Thymus (tissue), 11 donors: ENCODE measurements at regions not wholly inside any gene's neighbourhood (a gene's known extent, or its start where the extent isn't known, plus 50 kb on each side); places are given as distances from the start of the nearest gene placed in this dataset.

Experiments used
- DNase-seq, 9 donors: peaks; one replicate each; pipeline ENCODE4 v3.0.0-alpha.2; 2013; ENCODE audit warnings: low spot score in 9 of 9, low read depth in 6 of 9, missing footprints in 1 of 9
- H3K27ac ChIP-seq, 2 donors: one replicate each; pipeline ENCODE4 v1.5.1; 2013; ENCODE audit warnings: control low read depth in 1 of 2, low read depth in 1 of 2, low read length in 1 of 2, mild to moderate bottlenecking in 1 of 2, moderate library complexity in 1 of 2
- H3K27me3 ChIP-seq, 2 donors: one replicate each; pipeline ENCODE4 v1.5.1; 2013; ENCODE audit warnings: low read length in 1 of 2; ENCODE audit not compliant: control insufficient read depth in 2 of 2, insufficient read depth in 1 of 2
- H3K36me3 ChIP-seq, 2 donors: one replicate each; pipeline ENCODE4 v1.5.1; 2013; ENCODE audit warnings: low read length in 1 of 2, mild to moderate bottlenecking in 1 of 2, moderate library complexity in 1 of 2; ENCODE audit not compliant: control insufficient read depth in 2 of 2, insufficient read depth in 2 of 2
- H3K4me1 ChIP-seq, 2 donors: one replicate each; pipeline ENCODE4 v1.5.1; 2013; ENCODE audit warnings: low read length in 2 of 2; ENCODE audit not compliant: control insufficient read depth in 2 of 2, insufficient read depth in 2 of 2
- H3K4me3 ChIP-seq, 2 donors: one replicate each; pipeline ENCODE4 v1.5.1; 2013; ENCODE audit warnings: low read length in 2 of 2, control low read depth in 1 of 2, mild to moderate bottlenecking in 1 of 2
- H3K9me3 ChIP-seq, 2 donors: one replicate each; pipeline ENCODE4 v1.5.1; 2013; ENCODE audit warnings: low read length in 1 of 2, mild to moderate bottlenecking in 1 of 2; ENCODE audit not compliant: control insufficient read depth in 2 of 2, insufficient read depth in 1 of 2
- WGBS: extraction: QIAGEN DNeasy Blood & Tissue Kit; methylation state at CpG from one replicate; pipeline ENCODE4 v1.1.7; 2013; 5-methylcytosine and 5-hydroxymethylcytosine counted together
- donor health status: healthy.

DNA sequence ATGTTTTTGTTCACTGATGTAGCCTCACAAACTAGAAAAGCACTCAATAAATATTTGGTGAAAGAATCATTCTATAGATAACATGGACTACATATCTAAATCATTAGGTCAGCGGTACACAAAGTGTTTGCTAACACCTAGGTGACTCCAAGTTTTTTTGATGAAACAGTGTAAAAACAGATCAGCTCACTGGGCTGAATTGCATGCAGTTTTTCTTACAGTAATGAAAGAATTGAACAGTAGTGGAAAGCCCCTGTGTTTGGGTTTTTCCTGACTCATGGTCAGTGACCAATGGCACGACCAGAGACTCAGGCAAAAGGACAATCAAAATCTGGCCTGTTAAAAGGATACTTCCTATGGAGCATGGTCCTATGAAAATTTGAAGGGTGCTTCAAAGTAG lies 384.3 kb upstream of the EPHA6 start:
- H3K4me3 ChIP-seq = no peak overlapping the region
- H3K27ac ChIP-seq = no peak overlapping the region
- H3K9me3 ChIP-seq = no peaks in the 10 kb centered on the region
- H3K36me3 ChIP-seq = no peaks in the 10 kb centered on the region
- H3K4me1 ChIP-seq = no peaks in the 10 kb centered on the region
- H3K27me3 ChIP-seq = no peaks in the 10 kb centered on the region
- no peak for DNase-seq
- WGBS = 83% methylated on average over 2 of the region's 2 CpGs

DNA sequence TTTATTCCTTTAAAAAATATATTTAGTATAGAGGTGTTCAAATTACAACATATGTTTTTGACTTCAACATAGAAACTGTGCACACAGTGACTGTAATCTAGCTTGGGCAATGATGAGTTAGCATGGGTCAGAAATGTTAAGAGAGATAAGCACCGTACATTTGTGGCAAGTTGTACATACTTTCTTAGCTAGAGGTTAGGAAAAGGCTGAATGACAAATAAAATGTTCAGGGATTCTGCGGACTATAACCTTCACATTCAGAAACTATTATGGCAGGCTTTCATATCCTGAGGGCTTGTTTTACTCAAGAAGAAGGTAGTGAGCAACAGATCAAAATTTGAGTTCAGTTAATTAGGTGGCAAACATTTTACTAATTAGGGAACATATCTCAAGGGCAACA lies 379.7 kb upstream of the EPHA6 start:
- 94% methylated on average over 2 of the region's 2 CpGs for WGBS
- H3K4me3 ChIP-seq = no peak overlapping the region
- no peaks in the 10 kb centered on the region for H3K27me3 ChIP-seq
- no peak for DNase-seq
- no peaks in the 10 kb centered on the region for H3K36me3 ChIP-seq
- H3K9me3 ChIP-seq = peaks cover 0 to 8% of the 10 kb centered on the region in 2 donors
- no peaks in the 10 kb centered on the region for H3K4me1 ChIP-seq
- H3K27ac ChIP-seq = no peak overlapping the region

DNA sequence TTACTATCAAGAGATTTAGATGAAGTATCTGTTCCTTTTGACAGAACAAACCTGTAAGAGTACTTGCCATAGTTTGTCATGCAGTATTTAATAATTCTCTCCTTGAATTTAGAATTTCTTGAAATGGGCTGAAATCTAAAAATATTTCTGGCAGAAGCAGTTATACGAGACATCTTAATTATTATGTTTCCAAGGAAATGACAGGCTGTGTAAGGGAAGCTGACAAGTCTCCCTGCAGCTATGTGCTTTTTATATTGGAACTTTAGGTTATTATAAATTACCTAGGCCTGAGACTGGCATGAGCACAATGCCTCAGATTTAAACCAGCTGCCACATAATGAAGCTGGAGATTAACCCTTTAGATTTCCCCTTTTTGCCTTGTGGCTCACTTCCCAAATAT lies 365.0 kb upstream of the EPHA6 start:
- no peaks in the 10 kb centered on the region for H3K36me3 ChIP-seq
- no peaks in the 10 kb centered on the region for H3K4me1 ChIP-seq
- no peak for DNase-seq
- H3K9me3 ChIP-seq = peaks cover 0 to 2% of the 10 kb centered on the region in 2 donors
- no peak overlapping the region for H3K4me3 ChIP-seq
- 89% methylated on average over 1 of the region's 1 CpG for WGBS
- H3K27ac ChIP-seq = no peak overlapping the region
- no peaks in the 10 kb centered on the region for H3K27me3 ChIP-seq

DNA sequence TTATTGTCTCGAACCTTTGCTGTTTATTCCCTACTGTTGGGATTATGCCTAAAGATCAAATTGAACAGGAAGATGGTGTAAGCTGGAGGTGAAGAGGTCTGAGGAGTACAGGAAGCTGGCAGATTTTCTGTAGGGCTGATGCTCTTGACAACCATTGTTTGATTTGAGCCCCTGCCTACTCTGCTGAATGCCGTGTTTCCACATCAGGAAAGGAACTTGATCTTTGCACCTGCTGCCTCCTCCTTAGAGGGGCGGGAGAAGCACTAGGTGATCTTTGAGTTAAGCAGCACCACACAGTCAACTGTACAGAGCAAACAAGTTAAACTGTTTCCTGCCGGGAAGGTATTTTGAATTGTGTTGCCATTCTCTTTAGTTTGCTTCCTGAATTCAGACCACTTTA lies 364.6 kb upstream of the EPHA6 start:
- H3K36me3 ChIP-seq = no peaks in the 10 kb centered on the region
- H3K9me3 ChIP-seq = peaks cover 0 to 2% of the 10 kb centered on the region in 2 donors
- H3K4me1 ChIP-seq = no peaks in the 10 kb centered on the region
- DNase-seq = no peak
- H3K4me3 ChIP-seq = no peak overlapping the region
- H3K27ac ChIP-seq = no peak overlapping the region
- WGBS = 69% methylated on average over 4 of the region's 4 CpGs
- no peaks in the 10 kb centered on the region for H3K27me3 ChIP-seq

DNA sequence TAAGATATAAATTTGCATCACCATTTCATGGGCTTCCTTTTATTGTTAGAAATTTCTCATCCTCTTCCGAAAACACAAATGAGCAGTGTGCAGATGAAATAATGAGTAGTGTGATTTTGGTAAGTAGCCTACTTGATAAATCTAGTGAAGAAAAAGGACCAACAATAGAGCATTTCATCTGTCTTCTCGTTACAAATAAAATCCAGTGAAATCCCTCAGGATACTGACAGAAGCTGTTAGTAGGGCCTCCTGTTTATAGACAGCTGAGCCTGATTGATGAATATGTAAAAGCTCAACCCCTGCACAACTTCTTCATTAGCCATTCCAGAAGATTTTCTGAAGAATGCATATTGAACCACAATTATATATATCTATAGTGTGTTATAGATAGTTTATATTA lies 363.7 kb upstream of the EPHA6 start:
- Histone ChIP-seq H3K27me3 (no peaks in the 10 kb centered on the region), H3K4me1 (no peaks in the 10 kb centered on the region), H3K27ac (no peak overlapping the region), H3K9me3 (no peaks in the 10 kb centered on the region), H3K36me3 (no peaks in the 10 kb centered on the region), H3K4me3 (no peak overlapping the region)
- 91% methylated on average over 2 of the region's 2 CpGs for WGBS
- no peak for DNase-seq

DNA sequence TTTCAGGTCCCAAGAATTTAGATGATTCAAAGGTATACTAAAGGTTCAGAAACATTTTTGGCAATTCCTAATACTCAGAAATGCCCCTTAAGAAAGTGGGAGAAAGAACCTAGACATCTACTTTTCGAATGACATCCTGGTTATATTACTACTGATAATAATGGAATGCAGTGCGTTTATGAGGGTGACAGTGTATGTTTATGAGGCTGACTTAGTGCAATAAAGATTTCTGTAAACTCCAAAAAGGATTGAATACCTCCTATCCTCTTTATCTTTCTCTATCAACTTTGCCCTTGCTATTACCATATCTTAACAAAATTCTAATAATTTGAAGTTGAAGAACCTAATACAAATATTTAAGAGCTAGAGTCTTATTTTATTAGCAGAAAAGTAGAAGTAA lies 348.9 kb upstream of the EPHA6 start:
- Histone ChIP-seq H3K27me3 (no peaks in the 10 kb centered on the region), H3K9me3 (no peaks in the 10 kb centered on the region), H3K27ac (no peak overlapping the region), H3K4me1 (no peaks in the 10 kb centered on the region), H3K36me3 (no peaks in the 10 kb centered on the region), H3K4me3 (no peak overlapping the region)
- DNase-seq = no peak
- 89% methylated on average over 2 of the region's 2 CpGs for WGBS

DNA sequence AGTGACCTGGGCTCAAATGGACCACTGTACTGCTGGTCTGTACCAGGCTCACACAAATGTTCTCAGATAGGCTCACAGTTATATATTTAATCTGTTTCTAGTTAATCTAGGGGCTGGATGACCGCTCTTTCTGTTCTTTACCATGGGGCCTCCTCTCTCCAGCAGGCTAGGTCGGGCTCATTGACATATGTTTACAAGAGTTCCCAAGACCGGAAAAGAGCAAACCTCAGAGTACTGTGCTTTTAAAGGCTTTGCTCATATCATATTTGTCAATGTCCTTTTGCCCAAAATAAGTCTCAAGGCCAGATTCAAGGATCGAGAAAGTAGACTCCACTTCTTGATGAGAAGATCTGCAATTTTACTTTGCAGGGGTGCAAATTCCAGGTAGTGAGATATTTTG lies 348.0 kb upstream of the EPHA6 start:
- no peaks in the 10 kb centered on the region for H3K9me3 ChIP-seq
- no peaks in the 10 kb centered on the region for H3K4me1 ChIP-seq

DNA sequence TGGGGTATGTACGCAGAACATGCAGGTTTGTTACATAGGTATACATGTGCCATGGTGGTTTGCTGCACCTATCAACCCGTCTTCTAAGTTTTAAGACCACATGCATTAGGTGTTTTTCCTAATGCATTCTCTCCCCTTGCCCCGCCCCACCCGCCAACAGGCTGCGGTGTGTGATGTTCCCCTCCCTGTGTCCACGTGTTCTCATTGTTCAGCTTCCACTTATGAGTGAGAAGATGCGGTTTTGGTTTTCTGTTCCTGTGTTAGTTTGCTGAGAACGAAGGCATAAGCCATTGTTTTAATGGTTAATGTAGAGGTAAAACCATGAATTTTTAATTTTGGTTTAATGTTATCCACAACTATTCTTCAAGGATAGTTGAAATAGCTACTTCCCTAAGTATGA lies 346.8 kb upstream of the EPHA6 start:
- no peaks in the 10 kb centered on the region for H3K27me3 ChIP-seq
- DNase-seq = no peak
- no peak overlapping the region for H3K27ac ChIP-seq
- H3K9me3 ChIP-seq = no peaks in the 10 kb centered on the region
- no peak overlapping the region for H3K4me3 ChIP-seq
- H3K4me1 ChIP-seq = no peaks in the 10 kb centered on the region
- no peaks in the 10 kb centered on the region for H3K36me3 ChIP-seq
- WGBS = 95% methylated on average over 8 of the region's 8 CpGs

More for the DNA sequence above, 348.0 kb upstream of the EPHA6 start:
- Histone ChIP-seq H3K4me3 (no peak overlapping the region), H3K36me3 (no peaks in the 10 kb centered on the region), H3K27me3 (no peaks in the 10 kb centered on the region), H3K27ac (no peak overlapping the region)
- 84% methylated on average over 4 of the region's 4 CpGs for WGBS
- no peak for DNase-seq

DNA sequence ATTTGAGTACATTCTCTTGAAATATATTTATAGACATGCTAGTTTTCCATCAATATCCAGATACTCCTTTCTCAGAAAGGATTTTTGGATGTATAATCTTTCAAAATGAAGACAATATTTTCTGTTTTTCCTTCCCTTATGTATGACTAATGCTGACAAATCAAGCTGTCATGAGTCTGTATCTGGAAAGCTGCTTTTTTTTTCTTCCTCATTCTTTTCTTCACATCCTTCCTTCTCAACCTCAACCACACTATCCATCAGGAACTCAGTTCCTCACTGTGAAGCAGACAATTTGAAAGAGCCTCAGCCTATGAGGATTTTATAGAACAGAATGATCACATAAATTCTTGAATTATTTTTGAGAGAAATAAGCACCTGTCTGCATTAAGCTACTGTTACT lies 335.9 kb upstream of the EPHA6 start:
- Histone ChIP-seq H3K4me3 (no peak overlapping the region), H3K4me1 (no peaks in the 10 kb centered on the region), H3K27ac (no peak overlapping the region), H3K27me3 (no peaks in the 10 kb centered on the region), H3K9me3 (no peaks in the 10 kb centered on the region), H3K36me3 (no peaks in the 10 kb centered on the region)
- no peak for DNase-seq

DNA sequence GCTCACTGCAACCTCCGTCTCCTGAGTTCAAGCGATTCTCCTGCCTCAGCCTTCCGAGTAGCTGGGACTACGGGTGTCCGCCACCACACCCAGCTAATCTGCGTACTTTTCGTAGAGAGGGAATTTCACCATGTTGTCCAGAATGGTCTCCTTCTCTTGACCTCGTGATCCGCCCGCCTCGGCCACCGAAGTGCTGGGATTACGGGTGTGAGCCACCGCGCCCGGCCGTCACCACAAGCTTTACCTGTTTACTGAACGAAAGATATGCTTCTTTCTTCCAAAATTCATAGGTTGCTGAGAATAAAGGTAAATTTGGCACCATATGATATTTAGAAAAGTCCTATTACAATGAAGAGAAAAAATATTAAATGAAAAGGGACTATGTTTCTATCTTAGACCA lies 333.5 kb upstream of the EPHA6 start:
- Histone ChIP-seq H3K27me3 (no peaks in the 10 kb centered on the region), H3K4me1 (no peaks in the 10 kb centered on the region), H3K36me3 (no peaks in the 10 kb centered on the region), H3K9me3 (no peaks in the 10 kb centered on the region), H3K27ac (no peak overlapping the region), H3K4me3 (no peak overlapping the region)
- WGBS = 97% methylated on average over 18 of the region's 18 CpGs
- DNase-seq = no peak
